Hippocampal formation (tissue), 2 donors: ENCODE measurements at regions not wholly inside any gene's neighbourhood (a gene's known extent, or its start where the extent isn't known, plus 50 kb on each side); places are given as distances from the start of the nearest gene placed in this dataset.

Experiments used
- DNase-seq, 2 donors: peaks; one replicate each; lab custom pipeline; 2025; lab: John Stamatoyannopoulos, UW

DNA sequence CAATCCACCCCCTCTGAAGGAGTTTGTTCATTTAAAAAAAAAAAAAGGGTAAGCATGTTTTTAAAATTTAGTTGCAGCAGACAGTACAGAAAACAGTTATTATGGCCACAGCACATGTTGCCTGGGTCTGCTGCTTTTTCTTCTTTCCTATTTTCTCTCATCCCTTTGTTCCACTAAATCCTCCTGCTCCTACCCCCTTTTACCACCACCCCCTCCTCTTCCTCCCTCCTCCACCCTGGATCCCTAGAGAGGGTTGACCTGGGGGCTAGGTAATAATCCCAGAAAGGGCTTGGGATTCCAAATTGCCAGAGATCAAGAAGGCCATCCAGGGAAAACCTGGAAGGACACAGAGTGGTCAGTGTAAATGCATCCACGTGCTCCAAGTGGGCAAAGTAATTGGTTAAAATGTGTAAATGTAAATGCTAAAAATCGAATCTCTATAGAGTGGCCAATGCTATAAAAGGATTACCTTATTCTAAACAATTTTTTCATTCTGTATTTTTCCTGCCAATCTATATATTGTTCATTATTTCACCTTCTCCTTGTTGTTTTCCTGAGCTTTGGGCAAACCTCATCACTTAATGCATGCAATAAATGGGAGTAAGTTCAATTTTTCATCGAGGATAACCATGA lies 89.0 kb upstream of the PIK3CG start:
- DNase-seq = no peak

DNA sequence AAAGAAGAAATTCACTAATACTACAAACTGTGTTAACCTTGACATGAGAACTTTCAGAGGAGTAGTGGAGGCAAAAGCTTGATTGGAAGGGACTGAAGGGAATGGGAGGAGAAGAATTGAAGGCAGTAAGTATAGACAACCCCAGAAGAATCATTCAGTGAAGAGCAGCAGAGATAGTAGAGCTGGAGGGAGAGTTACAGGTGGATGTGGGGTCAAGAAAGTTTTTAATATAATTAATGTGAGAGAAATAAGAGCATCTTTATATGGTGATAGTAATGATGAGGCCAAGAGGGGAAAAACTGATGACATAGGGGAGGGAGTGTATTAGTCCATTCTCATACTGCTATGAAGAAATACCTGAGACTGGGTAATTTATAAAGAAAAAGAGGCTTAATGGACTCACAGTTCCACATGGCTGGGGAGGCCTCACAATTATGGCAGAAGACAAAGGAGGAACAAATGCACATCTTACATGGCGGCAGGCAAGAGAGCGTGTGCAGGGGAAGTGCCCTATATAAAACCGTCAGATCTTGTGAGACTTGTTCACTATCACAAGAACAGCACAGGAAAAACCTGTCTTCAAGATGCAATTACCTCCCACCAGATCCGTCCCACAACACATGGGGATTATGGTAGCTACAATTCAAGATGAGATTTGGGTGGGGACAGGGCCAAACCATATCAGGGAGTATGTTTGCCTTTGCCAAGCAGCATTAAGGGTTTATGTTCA lies 88.3 kb upstream of the PIK3CG start:
- DNase-seq = no peak

DNA sequence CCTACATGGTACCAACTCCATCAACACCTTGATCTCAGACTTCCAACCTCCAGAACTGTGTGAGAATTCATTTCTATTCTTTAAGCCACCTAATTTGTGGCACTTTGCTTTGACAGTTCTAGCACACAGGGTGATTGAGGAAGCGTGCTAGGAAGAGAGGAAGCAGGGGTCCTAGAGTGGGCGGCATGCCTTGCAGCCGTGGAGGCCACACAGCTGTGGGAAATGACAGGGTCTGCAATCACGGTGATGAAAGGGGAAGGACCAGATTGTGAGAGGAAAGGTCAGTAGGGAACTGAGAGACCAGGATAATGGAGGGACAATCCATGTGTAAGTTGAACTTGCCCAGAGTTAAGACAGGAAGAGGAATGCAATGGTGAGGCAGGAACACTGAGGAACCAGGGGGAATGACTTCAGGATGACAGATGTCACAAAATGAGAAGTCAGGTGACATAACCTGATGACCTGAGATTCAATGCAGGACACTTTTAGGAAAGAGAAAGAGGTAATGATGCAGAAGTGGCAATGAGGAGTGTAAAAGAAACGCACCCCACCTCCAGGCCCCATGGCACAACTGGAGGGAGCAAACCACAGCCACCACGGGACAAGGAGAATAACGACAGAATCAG lies 87.3 kb upstream of the PIK3CG start:
- no peak for DNase-seq

GRCh38 chr7:106778656-106779250 lies 86.3 kb upstream of the PIK3CG start:
- DNase-seq = no peak

DNA sequence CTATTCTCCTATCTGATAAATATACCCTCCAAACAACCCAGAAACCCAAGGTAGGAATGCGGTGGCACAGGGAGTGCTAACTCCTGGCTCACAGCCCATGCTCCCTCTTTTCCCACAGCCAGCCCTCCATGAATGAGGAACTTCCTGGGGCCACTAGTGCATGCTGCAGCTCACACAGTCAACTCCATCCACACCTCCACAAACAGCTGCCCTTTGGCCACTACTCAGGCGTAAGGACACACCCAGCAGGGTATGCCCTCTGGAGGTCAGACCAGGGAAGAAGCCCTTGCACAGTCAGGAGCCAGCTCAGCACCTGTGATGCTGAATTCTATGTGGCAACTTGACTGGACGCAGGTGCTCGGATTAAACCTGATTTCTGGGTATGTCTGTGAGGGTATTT lies 85.2 kb upstream of the PIK3CG start:
- no peak for DNase-seq

DNA sequence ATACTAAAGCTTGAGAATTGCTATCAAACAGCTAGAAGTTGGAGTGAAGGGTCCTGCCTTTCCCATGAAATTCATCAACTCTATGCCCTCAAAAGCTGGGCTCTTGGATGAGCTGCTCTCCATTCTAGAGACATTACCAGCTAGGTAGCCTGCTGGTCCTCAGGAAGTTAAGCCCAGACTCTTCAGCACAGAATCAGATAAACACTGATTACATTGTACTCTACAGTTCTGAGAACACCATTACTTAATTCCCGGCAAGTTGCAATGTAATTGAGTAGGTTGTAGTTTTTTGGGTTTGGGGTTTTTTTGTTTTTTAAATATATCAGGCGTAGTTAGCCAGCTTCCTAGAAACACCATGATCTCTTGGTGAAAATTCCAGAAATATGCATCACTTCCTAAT lies 84.1 kb upstream of the PIK3CG start:
- DNase-seq = no peak

DNA sequence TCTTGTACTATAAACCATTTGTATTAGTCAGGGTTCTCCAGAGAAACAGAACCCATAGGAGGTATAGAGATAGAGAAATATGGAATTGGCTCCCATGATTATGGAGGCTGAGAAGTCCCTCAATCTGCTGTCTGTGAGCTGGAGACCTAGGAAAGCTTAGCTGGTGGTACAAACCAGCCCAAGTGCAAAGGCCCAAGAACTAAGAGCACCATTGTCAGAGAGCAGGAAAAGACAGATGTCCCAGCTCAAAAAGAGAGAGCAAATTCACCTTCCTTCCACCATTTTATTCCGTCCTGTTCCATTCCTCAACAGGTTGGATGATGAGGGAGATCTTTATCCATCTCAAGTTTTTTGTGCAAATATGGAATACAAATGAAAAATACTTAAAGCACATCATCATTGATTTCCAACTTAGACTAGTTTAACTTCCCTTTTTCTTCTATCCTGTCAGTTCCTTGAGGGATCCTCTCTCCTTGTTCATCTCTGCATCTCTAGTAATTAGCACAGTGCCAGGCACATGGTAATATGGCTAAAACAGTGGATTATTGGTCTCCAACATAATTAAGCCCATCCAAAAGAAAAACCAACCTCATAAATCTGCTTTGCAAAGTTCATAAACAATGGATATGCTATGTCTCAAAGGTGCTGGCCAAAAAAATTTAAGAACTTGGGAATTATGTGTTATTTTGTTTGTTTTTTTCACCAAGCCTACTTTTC lies 83.1 kb upstream of the PIK3CG start:
- DNase-seq = no peak

DNA sequence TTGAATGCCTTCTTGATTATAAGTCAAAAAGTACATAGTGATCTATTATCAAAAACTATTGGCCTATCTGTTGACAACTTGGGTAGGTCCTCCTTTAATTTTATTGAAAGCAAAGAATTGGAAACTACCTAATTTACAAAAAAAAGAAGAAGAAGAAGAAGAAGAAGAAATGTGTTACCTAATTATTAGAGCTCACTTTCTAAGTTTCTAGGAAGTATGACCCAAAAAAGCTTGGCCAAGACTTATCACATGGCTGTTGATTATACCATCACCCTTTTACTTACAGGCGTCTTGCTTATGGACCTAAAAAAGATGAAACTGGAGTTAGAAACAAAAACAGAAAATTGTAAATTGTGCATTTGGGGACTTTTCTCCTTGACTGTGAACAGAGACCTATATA lies 81.8 kb upstream of the PIK3CG start:
- DNase-seq = no peak

DNA sequence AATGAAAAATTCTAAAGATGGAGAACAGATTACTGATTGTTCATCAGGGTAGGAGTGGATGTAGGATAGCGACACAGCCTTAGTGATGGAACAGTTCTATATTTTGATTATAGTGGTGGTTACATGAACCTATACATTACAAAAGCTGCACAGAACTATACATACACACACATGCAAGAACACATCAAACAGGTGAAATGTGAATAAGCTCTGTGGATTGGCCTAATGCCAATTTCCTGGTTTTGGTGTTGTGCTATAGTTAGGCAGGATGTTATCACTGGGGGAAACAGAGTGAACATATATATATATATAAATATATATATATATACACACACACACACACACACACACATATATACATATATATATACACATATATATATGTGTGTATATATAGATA lies 76.4 kb upstream of the PIK3CG start:
- DNase-seq = no peak

DNA sequence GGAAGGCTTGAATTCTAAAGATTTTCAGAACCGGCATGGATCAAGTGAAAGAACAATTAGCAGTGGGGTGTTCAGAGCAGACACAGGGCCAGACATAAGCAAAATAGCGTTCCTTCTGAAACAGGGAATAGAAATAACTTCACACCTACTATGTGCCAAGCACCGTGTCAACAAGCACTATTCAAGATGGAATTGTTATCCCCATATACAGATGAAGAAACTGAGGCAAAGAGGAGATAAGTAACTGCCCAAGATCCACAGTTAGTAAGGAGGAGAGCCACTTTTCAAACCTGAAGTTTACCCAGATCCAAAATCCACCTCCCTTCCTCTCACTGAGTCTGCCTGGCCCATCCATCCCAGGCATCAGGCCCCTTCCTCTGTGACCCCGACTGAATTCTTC lies 73.6 kb upstream of the PIK3CG start:
- DNase-seq = no peak

DNA sequence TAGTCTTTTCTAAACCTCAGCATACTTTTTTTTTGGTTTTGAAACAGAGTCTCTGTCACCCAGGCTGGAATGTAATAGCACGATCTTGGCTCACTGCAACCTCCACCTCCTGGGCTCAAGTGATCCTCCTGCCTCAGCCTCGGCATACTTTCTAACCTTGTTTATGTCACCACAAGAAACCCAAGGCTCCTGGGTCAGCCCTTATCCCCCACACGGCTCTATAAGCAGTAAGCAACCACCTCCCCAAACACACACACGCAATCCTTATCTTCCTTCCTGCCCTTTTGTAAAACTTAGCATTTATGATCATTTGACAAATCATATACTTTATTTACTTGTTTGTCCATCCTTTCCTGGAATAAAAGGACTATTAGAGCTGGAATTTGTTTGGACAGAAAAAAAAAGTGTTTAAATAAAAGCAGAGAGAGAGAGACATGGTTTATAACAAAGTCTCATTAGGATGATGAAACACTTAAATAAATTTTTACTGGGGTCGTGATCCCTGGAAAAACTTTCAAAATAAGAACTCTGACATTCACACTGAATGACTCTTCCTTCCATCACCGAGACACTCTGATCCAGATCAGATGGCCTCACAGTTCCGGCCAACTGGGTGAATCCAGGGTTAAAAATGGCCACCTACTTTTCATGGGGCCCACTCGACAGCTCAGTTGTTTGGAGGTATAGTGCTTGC lies 72.7 kb upstream of the PIK3CG start:
- no peak for DNase-seq

GRCh38 chr7:106793015-106793975 lies 71.8 kb upstream of the PIK3CG start:
- no peak for DNase-seq

- no peak for DNase-seq
Measured at GRCh38 chr7:106794276-106795083, 70.6 kb upstream of the PIK3CG start.

- no peak for DNase-seq
Measured at GRCh38 chr7:106795084-106795876, 69.8 kb upstream of the PIK3CG start.

DNA sequence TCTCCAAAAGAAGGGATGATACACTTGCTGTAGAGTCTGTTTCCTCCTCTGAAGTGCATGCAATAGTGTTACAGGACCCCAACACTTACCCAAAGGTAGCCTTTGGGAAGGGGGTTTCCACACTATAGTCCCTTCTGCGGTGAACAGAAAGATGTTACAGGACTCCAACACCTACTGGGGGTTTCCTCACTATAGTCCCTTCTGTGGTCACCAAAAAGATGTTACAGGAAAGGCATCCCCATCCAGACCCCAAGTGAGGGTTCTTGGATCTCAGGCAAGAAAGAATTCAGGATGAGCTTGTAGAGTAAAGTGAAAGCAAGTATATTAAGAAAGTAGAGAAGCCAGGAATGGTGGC lies 69.2 kb upstream of the PIK3CG start:
- DNase-seq = no peak

GRCh38 chr7:106797937-106798336 lies 67.1 kb upstream of the PIK3CG start:
- DNase-seq = no peak

DNA sequence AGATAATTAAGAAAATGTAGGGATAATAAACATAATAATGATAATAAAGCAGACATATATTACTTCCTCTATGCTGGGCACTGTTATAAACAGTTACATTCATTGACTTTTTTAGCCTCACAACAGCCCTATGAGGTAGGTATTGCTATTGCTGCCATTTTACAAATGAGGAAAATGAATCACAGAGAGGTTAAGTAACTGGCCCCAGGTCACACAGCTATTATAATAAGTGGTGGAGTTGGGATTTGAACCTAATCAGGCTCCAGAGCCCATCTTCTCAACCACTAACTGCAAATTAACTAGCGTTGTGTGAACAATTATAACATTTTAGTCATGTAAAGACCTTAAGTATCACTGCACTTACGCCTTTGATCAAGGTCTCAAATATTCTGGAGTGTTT lies 62.5 kb upstream of the PIK3CG start:
- DNase-seq = no peak

DNA sequence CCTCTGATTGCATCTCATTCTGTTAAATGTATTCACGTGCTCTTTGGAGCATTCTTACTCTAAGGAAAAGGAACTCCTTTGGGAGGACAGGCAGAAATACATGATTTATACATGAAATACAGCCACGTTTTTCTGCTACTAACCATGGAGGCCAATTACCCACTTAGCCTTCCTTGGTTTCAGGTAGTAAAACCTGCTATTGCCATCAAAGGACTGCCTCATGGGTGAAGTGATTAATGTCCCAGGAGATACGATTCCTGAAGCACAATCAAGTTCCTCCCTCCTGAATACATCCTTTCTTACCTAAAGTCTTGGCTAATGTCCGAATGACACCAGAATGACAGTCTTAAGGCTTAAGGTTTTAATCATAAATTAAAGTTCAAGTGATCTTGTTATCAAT lies 58.5 kb upstream of the PIK3CG start:
- DNase-seq = no peak

DNA sequence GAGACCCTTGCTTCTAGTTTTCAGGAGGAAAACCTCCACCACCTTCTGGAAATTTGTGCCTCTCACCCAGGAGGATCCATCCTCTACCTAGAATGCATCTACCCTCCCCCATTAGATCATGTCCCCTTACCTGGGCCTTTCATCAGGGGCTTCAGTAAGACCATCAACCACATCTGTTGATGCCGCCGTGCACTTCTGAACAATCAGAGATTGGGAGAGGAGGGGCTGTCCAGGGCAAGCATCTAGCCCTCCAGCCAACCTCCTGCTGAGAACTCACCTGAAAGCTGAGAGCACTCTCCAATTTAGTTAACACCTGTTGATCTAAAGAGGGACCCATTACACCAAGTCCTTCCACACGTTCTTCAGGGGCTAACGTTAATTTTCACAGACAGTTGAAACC lies 57.6 kb upstream of the PIK3CG start:
- DNase-seq = no peak
